Astrocyte of the spinal cord (primary cell): ENCODE measurements at regions not wholly inside any gene's neighbourhood (a gene's known extent, or its start where the extent isn't known, plus 50 kb on each side); places are given as distances from the start of the nearest gene placed in this dataset.

Source experiments
- DNase-seq: peaks from one replicate; pipeline ENCODE4 v3.0.0; 2011; ENCODE audit warnings: low read depth, low spot score
- H3K4me3 ChIP-seq: 2 replicates; pipeline ENCODE4 v1.5.1; 2011; ENCODE audit warnings: low read depth, mild to moderate bottlenecking, low read length, moderate library complexity
- in situ Hi-C: cut with HindIII; loops from 2 replicates; pipeline ENCODE4 v1.10.0; 2017; ENCODE audit warnings: low sequenced_read_pairs
- TF ChIP-seq, protein P1 (sequence below): IDR thresholded peaks from 2 replicates; pipeline ENCODE4 v1.5.1; 2012; ENCODE audit warnings: low read depth, mild to moderate bottlenecking, low read length, inconsistent platforms

DNA sequence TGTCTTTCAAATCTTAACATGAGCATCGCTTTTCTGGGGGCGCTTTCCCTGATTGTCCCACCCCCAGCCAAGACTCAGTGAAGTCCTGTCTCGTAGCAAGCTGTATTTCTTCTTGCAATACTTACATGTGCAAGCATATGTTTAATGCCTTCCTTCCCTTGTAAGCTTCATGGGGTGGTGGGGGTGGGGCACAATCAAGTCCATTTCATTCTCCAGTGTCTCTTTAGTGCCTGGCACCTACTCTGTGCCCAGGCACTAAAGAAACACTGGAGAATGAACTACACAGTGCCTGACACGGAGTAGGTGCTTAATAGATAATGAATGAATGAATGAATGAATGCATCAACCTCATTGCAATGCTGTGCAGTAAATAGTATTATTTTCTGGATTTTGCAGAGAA is 143.1 kb downstream of the PLPP3 start:
- H3K4me3 ChIP-seq: no peak overlapping the region
- in situ Hi-C loops: no loop called here
- TF ChIP-seq, protein P1, sequence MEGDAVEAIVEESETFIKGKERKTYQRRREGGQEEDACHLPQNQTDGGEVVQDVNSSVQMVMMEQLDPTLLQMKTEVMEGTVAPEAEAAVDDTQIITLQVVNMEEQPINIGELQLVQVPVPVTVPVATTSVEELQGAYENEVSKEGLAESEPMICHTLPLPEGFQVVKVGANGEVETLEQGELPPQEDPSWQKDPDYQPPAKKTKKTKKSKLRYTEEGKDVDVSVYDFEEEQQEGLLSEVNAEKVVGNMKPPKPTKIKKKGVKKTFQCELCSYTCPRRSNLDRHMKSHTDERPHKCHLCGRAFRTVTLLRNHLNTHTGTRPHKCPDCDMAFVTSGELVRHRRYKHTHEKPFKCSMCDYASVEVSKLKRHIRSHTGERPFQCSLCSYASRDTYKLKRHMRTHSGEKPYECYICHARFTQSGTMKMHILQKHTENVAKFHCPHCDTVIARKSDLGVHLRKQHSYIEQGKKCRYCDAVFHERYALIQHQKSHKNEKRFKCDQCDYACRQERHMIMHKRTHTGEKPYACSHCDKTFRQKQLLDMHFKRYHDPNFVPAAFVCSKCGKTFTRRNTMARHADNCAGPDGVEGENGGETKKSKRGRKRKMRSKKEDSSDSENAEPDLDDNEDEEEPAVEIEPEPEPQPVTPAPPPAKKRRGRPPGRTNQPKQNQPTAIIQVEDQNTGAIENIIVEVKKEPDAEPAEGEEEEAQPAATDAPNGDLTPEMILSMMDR: no peak

DNA sequence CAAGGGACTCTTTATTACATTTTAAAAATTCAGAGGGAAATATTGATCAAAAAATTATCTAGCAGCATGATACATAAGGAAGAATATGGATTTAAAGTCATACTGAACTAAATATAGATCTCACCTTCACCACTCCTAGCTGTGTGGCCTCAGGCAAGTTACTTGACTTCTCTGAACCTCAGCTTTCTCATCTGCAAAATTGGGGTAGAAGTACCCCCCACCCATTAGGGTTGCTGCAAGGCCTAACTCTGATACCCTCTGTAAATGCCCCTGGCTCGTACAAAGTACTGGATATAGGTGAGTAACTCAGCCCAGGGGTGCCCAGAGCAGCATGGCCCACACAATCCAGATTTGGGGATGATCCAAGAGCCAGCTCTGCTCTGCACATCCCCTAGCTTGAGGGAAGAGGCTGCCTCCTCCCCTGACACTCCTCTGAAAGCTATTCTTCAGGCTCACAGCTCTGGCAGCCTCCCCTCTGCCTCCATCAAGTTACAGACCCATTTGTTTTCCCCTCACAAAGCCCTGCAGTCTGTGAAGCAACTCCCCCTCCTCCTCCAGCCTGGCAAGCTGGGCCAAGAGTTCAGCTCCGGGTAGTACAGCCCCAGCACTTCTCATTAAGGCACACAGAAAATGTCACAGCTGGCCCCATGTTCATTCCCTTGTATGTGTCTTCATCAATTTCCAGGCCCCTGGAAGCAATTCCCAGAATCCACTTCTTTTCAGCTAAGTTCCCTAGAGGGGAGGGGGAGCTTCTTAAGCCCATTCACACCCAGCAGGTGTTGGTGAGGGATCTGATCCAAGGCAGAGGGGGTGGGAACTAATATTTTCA is 143.7 kb downstream of the PLPP3 start:
- no peak for DNase-seq
- TF ChIP-seq, protein P1: no peak
- in situ Hi-C loops: no loop called here
- H3K4me3 ChIP-seq: no peak overlapping the region

More for the DNA sequence above, 143.1 kb downstream of the PLPP3 start:
- DNase-seq: no peak

DNA sequence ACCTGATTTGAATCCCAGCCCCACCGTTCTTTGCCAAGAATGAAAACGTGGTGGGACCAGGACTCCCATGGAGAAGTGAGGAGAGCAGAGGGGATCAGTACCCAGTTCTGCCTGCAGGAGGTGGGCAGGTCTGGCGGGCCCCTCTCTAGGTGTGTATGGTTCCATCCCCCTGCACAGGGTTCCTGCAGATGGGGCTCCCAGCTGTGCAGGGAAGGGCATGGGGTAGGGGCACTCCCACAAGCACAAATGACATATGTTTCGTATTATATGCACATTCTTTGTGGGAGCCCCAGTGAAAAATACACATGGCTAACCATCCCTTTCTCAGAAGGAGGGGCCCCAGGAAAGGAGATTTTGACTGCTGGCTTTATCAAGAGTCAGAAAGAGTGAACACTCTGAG is 144.6 kb downstream of the PLPP3 start:
- H3K4me3 ChIP-seq: no peak overlapping the region
- TF ChIP-seq, protein P1: no peak
- no peak for DNase-seq
- in situ Hi-C loops: no loop called here

DNA sequence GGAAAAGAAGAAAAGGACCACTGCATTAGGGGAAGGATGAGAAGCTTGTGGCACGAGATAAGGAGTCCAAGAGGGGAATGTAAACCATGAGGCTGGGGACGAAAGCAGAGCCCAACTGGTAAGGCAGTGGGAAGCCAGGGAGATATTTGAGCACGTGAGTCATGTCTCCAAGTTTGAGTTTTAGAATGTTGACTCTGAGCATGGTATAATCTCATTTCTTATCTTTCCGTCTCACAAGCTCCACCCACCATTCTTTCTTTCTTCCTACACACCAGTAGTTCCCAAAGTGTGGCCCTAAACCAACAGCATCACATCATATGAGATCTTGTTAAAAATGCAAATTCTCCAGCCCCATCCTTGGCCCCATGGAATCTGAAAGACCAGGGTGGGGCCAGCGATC is 145.3 kb downstream of the PLPP3 start:
- no peak overlapping the region for H3K4me3 ChIP-seq
- TF ChIP-seq, protein P1: no peak
- no peak for DNase-seq
- in situ Hi-C loops: no loop called here

DNA sequence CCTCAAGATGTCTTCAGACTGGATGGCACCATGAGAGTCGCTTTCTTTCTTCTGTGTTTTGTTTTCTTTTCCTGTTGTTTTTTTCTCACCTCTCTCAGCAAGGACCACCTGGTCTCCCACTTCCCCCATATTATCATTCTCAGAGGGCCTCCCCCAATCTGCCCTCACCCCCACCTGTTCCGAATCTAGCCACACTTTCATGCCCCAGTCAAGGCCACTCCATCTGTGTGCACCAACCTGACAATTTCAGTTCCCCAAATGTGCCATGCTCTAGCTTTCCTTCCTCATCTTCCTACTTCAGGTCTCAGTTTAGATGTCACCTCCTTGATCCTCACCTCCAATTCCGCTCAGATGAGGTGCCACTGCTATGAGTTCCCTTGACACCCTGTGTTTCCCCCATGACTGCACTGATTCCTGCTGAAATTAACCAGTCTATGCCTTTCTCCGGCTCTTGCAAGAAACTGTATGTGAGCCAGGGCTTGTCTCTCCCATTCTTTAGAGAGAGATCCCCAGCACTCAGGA is 146.2 kb downstream of the PLPP3 start:
- in situ Hi-C loops: no loop called here
- TF ChIP-seq, protein P1: no peak
- no peak for DNase-seq
- no peak overlapping the region for H3K4me3 ChIP-seq

DNA sequence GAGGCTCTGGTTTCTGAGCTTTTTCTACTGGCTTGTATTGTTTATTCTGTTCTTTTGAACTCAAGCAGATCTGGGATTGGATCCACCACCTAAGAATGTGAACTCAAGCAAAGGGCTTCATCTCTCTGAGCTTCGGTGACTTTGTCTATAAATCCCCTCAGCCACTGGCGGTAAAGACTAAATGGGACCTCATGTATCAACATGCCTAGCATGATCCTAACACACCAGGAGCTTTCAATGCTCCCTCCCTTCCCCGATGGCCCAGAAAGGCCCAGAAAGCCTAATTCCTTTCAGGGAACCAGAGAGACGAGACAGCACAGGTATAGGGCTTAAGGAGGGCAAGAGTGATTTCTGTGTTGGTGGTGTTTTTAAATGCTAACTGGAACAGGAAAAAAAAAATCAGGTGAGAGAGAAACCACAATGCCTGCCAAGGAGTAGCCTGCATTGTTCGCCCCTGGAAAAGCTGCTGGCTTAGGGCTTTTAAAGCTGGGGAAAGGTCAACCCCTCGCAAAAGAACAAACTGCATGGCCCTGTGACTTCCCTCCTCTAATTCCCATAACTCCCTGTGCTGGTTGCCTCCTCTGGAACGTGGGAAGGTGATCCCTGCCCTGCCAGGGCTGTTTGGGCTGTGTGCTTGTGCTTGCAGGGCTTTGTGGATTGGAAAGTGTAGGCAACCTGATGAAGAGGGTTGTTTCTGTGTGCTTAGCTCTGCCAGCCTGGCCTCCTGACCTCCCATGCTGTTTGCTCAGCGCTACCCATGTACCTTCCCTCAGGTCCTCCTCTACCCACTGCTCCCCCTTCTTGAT is 147.0 kb downstream of the PLPP3 start:
- no peak overlapping the region for H3K4me3 ChIP-seq
- TF ChIP-seq, protein P1: no peak
- in situ Hi-C loops: no loop called here
- no peak for DNase-seq
